Activated T-helper 1 cell treated with anti-CD3 and anti-CD28 coated beads, Interleukin-12 subunit alpha, Interleukin-12 subunit beta, Interleukin-2, Interleukin-4 antibody, amounts not matched to agents 30 ng/mL and 10 ng/mL and 1 ng/mL, durations not matched to agents 14 hours and 24 hours and 36 hours (primary cell): ENCODE measurements at regions not wholly inside any gene's neighbourhood (a gene's known extent, or its start where the extent isn't known, plus 50 kb on each side); places are given as distances from the start of the nearest gene placed in this dataset.
"Not testable (repeated sequence)": the region's sequence is repeated elsewhere in the genome, so short reads cannot be mapped to it uniquely, and the experiment has no call there.

ENCODE experiments used
- DNase-seq: peaks from one replicate; pipeline ENCODE4 v3.0.0; 2021; ENCODE audit warnings: low spot score
- H3K27ac Mint-ChIP-seq: one replicate; pipeline ENCODE4 v1.8.0; 2021; ENCODE audit warnings: mild to moderate bottlenecking, mixed read lengths
- H3K27me3 Mint-ChIP-seq: one replicate; pipeline ENCODE4 v1.8.0; 2022; ENCODE audit warnings: mild to moderate bottlenecking, moderate library complexity, mixed read lengths; ENCODE audit not compliant: insufficient read depth
- H3K36me3 Mint-ChIP-seq: one replicate; pipeline ENCODE4 v1.8.0; 2021; ENCODE audit warnings: low read depth, mixed read lengths
- H3K4me1 Mint-ChIP-seq: one replicate; pipeline ENCODE4 v1.8.0; 2021; ENCODE audit warnings: low read depth, mixed read lengths
- H3K4me3 Mint-ChIP-seq: one replicate; pipeline ENCODE4 v1.8.0; 2021; ENCODE audit warnings: mild to moderate bottlenecking, moderate library complexity, mixed read lengths
- H3K9me3 Mint-ChIP-seq: one replicate; pipeline ENCODE4 v1.8.0; 2021; ENCODE audit warnings: mixed read lengths
- intact Hi-C: fragments of 100-400 bp; cut with micrococcal nuclease; formaldehyde crosslinking; loops from one replicate; pipeline ENCODE4 v1.15.1; 2024

- intact Hi-C loops: no loop called here
- no peaks in the 10 kb centered on the region for H3K4me1 Mint-ChIP-seq
- no peaks in the 10 kb centered on the region for H3K9me3 Mint-ChIP-seq
- no peak overlapping the region for H3K4me3 Mint-ChIP-seq
- no peak overlapping the region for H3K27ac Mint-ChIP-seq
- DNase-seq: no peak
- H3K36me3 Mint-ChIP-seq: no peaks in the 10 kb centered on the region
- H3K27me3 Mint-ChIP-seq: no peaks in the 10 kb centered on the region
These were observed 286.5 kb upstream of the NT5E start for GRCh38 chr6:85163156-85164080.

GRCh38 chr6:85157311-85157710 lies 292.6 kb upstream of the NT5E start:
- Mint-ChIP-seq H3K36me3 (no peaks in the 10 kb centered on the region), H3K27ac (no peak overlapping the region), H3K4me1 (no peaks in the 10 kb centered on the region), H3K27me3 (no peaks in the 10 kb centered on the region), H3K4me3 (no peak overlapping the region), H3K9me3 (no peaks in the 10 kb centered on the region)
- intact Hi-C loops: no loop called here
- no peak for DNase-seq

GRCh38 chr6:85143676-85144075 lies 306.2 kb upstream of the NT5E start:
- no peak overlapping the region for H3K4me3 Mint-ChIP-seq
- no peaks in the 10 kb centered on the region for H3K36me3 Mint-ChIP-seq
- H3K4me1 Mint-ChIP-seq: no peaks in the 10 kb centered on the region
- intact Hi-C loops: no loop called here
- H3K27ac Mint-ChIP-seq: no peak overlapping the region
- no peak for DNase-seq
- H3K27me3 Mint-ChIP-seq: no peaks in the 10 kb centered on the region
- H3K9me3 Mint-ChIP-seq: no peaks in the 10 kb centered on the region

DNA sequence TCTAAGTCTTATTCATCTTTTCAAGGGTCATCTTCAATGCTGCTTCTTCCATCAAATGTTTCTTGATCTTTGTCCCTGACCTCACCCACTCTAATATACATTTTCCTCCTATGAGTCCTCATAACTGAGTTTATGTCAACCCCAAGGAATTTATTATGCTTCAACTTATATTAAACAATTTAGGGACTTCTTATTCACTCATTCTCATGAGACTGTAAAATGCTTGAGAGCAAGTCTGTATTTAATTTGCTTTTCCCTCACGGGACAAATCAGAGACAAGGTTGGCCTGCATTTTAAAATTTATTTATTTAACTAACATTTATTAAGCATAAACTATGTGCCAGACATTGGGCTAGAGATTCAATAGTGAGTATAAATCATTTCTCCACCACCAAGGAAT lies 312.0 kb upstream of the NT5E start:
- no peaks in the 10 kb centered on the region for H3K36me3 Mint-ChIP-seq

GRCh38 chr6:85136310-85136709 lies 313.6 kb upstream of the NT5E start:
- no peak overlapping the region for H3K27ac Mint-ChIP-seq
- intact Hi-C loops: no loop called here
- DNase-seq: no peak
- H3K4me1 Mint-ChIP-seq: no peaks in the 10 kb centered on the region
- H3K9me3 Mint-ChIP-seq: no peaks in the 10 kb centered on the region
- no peak overlapping the region for H3K4me3 Mint-ChIP-seq
- peaks cover 2% of the 10 kb centered on the region for H3K27me3 Mint-ChIP-seq
- no peaks in the 10 kb centered on the region for H3K36me3 Mint-ChIP-seq

More for the DNA sequence above, 312.0 kb upstream of the NT5E start:
- H3K4me3 Mint-ChIP-seq: no peak overlapping the region
- no peaks in the 10 kb centered on the region for H3K9me3 Mint-ChIP-seq
- no peak for DNase-seq
- intact Hi-C loops: no loop called here
- no peaks in the 10 kb centered on the region for H3K27me3 Mint-ChIP-seq
- H3K4me1 Mint-ChIP-seq: no peaks in the 10 kb centered on the region
- no peak overlapping the region for H3K27ac Mint-ChIP-seq

DNA sequence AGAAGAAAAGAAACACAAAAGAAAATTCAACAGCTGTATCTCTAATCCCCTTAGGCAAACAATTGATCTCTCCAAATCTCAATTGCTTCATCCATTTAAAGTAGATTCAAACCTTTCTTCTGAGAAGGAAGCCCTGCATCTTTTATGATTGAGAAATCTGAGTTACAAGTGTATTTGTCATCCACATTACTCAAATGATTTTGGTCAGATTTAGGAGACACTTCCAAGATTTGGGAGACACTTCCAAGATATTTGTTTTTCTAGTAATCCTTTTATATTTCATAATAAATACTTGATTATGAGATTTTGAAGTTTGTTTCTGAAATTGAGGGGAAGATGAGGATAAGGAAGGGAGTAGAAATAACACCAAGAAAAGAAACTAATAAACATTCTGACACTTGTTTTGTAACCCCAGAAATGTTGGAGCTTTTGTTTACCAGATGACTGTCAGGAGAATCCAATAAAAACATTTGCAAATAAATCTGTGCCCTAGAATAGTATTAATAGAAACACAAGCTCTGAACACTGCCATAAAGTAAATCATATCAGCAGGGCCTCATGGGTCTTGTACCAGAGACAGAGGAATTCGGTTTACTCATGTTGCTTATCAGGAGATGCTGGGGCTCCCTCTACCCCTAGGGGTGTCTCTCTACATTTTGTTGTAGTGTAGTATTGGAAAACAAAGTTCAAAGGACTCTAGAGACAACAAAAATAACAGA lies 314.3 kb upstream of the NT5E start:
- H3K4me3 Mint-ChIP-seq: no peak overlapping the region
- no peaks in the 10 kb centered on the region for H3K36me3 Mint-ChIP-seq
- intact Hi-C loops: no loop called here
- peaks cover 2% of the 10 kb centered on the region for H3K27me3 Mint-ChIP-seq
- no peaks in the 10 kb centered on the region for H3K9me3 Mint-ChIP-seq
- no peak overlapping the region for H3K27ac Mint-ChIP-seq
- no peak for DNase-seq
- no peaks in the 10 kb centered on the region for H3K4me1 Mint-ChIP-seq

- Mint-ChIP-seq H3K36me3 (no peaks in the 10 kb centered on the region), H3K9me3 (no peaks in the 10 kb centered on the region)
These were observed 315.7 kb upstream of the NT5E start for GRCh38 chr6:85134172-85134571.

DNA sequence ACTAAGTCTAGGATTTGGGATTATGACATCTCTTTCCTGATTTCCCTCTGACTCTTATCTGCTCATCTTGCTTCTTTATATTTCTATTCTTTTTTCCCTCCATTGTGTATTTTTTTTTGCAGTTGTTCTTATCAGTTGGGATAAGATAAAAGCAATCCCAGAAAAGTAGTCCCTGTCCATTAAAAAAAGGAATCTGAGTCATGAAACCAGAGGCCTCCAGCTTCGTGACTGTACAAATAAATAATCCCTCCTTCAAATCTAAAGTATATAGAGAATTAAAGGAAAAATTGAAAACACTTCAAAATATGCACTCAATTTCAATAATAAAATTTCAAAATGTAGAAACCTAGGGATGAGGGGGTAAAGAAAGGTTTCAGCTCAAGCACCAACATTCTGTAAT lies 317.8 kb upstream of the NT5E start:
- H3K4me3 Mint-ChIP-seq: no peak overlapping the region
- H3K27ac Mint-ChIP-seq: no peak overlapping the region
- H3K27me3 Mint-ChIP-seq: peaks cover 3% of the 10 kb centered on the region
- no peaks in the 10 kb centered on the region for H3K36me3 Mint-ChIP-seq
- no peaks in the 10 kb centered on the region for H3K9me3 Mint-ChIP-seq
- intact Hi-C loops: no loop called here
- DNase-seq: no peak
- no peaks in the 10 kb centered on the region for H3K4me1 Mint-ChIP-seq

More at GRCh38 chr6:85134172-85134571, 315.7 kb upstream of the NT5E start:
- intact Hi-C loops: no loop called here
- DNase-seq: no peak
- H3K27ac Mint-ChIP-seq: no peak overlapping the region
- no peak overlapping the region for H3K4me3 Mint-ChIP-seq
- peaks cover 2% of the 10 kb centered on the region for H3K27me3 Mint-ChIP-seq
- H3K4me1 Mint-ChIP-seq: no peaks in the 10 kb centered on the region

GRCh38 chr6:85130743-85131142 lies 319.1 kb upstream of the NT5E start:
- Mint-ChIP-seq H3K36me3 (no peaks in the 10 kb centered on the region), H3K4me1 (no peaks in the 10 kb centered on the region), H3K27me3 (peaks cover 3% of the 10 kb centered on the region), H3K4me3 (no peak overlapping the region), H3K9me3 (no peaks in the 10 kb centered on the region), H3K27ac (no peak overlapping the region)
- intact Hi-C loops: no loop called here
- no peak for DNase-seq

GRCh38 chr6:85129881-85130280 lies 320.0 kb upstream of the NT5E start:
- no peak for DNase-seq
- H3K27ac Mint-ChIP-seq: no peak overlapping the region
- H3K36me3 Mint-ChIP-seq: no peaks in the 10 kb centered on the region
- no peaks in the 10 kb centered on the region for H3K4me1 Mint-ChIP-seq
- intact Hi-C loops: no loop called here
- no peak overlapping the region for H3K4me3 Mint-ChIP-seq
- no peaks in the 10 kb centered on the region for H3K9me3 Mint-ChIP-seq
- peaks cover 3% of the 10 kb centered on the region for H3K27me3 Mint-ChIP-seq

- no peaks in the 10 kb centered on the region for H3K36me3 Mint-ChIP-seq
- no peak for DNase-seq
- intact Hi-C loops: no loop called here
- H3K9me3 Mint-ChIP-seq: no peaks in the 10 kb centered on the region
- no peak overlapping the region for H3K4me3 Mint-ChIP-seq
- H3K27me3 Mint-ChIP-seq: peaks cover 3% of the 10 kb centered on the region
- H3K27ac Mint-ChIP-seq: no peak overlapping the region
- H3K4me1 Mint-ChIP-seq: no peaks in the 10 kb centered on the region
These were observed 321.1 kb upstream of the NT5E start for GRCh38 chr6:85128781-85129180.

GRCh38 chr6:85128256-85128655 lies 321.6 kb upstream of the NT5E start:
- H3K27ac Mint-ChIP-seq, H3K27me3 Mint-ChIP-seq, intact Hi-C loops: not testable (repeated sequence)

GRCh38 chr6:85127696-85128243 lies 322.1 kb upstream of the NT5E start:
- Mint-ChIP-seq H3K4me3 (no peak overlapping the region), H3K27me3 (peaks cover 3% of the 10 kb centered on the region), H3K9me3 (no peaks in the 10 kb centered on the region), H3K36me3 (no peaks in the 10 kb centered on the region), H3K27ac (no peak overlapping the region), H3K4me1 (no peaks in the 10 kb centered on the region)
- no peak for DNase-seq
- intact Hi-C loops: no loop called here

More at GRCh38 chr6:85128256-85128655, 321.6 kb upstream of the NT5E start:
- not testable (repeated sequence) for H3K4me1 Mint-ChIP-seq, H3K9me3 Mint-ChIP-seq, H3K36me3 Mint-ChIP-seq, H3K4me3 Mint-ChIP-seq, DNase-seq
